GM13976 (cell line): ENCODE measurements at regions not wholly inside any gene's neighbourhood (a gene's known extent, or its start where the extent isn't known, plus 50 kb on each side); places are given as distances from the start of the nearest gene placed in this dataset.

Experiments
- DNase-seq: peaks from one replicate; pipeline ENCODE4 v3.0.0; 2012; ENCODE audit warnings: low spot score
- in situ Hi-C: fragments of 300-500 bp; cut with MboI; formaldehyde crosslinking; loops from one replicate; pipeline ENCODE4 v1.12.0; 2022; ENCODE audit warnings: low sequenced_read_pairs, mixed read lengths, inconsistent platforms; ENCODE audit not compliant: unreplicated experiment
- TF ChIP-seq, protein P1 (sequence below): IDR thresholded peaks from 2 replicates; pipeline ENCODE4 v1.5.1; 2012; ENCODE audit warnings: borderline replicate concordance, mild to moderate bottlenecking; ENCODE audit not compliant: insufficient read depth; ENCODE audit errors: extremely low read depth, missing control alignments, control extremely low read depth

DNA sequence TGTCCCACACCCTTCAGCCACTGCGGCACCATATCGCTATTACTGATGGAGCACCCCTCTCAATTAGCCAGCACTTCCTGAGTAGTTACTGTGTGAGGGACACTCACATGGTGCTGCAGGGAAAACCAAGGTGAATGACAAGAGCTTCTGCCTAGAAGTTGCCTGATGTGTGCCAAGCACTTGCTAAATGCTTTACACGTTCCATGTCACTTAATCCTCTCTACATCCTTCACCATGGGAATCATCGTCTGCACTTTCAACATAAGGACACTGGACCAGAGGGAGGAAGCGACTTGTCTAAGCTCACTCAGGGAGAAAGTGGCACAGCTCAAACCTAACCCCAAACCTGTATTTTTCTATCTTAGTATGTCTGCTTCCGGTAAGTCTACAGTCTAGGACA, 344.8 kb downstream of the SIPA1L2 start:
- no peak for DNase-seq
- in situ Hi-C loops: no loop called here
- TF ChIP-seq, protein P1, sequence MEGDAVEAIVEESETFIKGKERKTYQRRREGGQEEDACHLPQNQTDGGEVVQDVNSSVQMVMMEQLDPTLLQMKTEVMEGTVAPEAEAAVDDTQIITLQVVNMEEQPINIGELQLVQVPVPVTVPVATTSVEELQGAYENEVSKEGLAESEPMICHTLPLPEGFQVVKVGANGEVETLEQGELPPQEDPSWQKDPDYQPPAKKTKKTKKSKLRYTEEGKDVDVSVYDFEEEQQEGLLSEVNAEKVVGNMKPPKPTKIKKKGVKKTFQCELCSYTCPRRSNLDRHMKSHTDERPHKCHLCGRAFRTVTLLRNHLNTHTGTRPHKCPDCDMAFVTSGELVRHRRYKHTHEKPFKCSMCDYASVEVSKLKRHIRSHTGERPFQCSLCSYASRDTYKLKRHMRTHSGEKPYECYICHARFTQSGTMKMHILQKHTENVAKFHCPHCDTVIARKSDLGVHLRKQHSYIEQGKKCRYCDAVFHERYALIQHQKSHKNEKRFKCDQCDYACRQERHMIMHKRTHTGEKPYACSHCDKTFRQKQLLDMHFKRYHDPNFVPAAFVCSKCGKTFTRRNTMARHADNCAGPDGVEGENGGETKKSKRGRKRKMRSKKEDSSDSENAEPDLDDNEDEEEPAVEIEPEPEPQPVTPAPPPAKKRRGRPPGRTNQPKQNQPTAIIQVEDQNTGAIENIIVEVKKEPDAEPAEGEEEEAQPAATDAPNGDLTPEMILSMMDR: no peak

DNA sequence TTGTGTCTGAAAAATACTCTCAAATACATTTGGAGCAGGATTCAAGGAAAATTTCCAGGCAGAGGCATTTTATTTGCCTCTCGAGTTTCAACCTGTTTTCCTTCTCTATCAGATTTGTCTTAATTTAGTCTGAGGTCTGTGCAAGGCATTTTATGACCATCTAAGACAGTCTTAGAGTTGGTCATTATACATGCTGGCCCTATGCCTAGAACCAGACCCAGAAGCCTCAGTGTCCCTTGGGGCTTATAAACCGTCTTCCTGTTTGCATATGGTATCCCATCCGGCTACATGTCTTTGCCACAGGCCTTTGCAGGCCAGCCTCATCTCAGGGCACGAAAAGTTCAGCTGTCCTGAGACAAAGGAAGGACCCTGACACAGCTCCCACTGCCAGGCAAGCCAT, 346.1 kb downstream of the SIPA1L2 start:
- TF ChIP-seq, protein P1: no peak
- no peak for DNase-seq
- in situ Hi-C loops: no loop called here

DNA sequence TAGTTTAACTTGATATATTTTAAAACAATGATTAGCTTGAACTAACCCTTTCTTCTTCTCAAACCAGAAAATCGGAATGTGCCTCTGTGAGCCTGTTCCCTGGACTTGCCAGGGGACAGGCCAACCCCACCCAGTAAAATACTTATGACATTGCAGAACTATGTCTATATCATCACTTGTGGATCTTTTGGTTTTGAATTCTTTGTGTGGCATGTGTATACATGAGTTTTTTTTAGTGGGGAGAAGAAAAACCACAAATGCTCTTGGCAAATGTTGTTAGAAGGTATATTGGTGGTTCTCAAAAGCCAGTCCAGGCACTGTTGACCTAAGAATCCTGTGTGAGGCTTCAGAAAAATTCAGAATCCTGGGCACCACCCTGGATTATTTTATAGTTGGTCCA, 347.4 kb downstream of the SIPA1L2 start:
- in situ Hi-C loops: no loop called here

DNA sequence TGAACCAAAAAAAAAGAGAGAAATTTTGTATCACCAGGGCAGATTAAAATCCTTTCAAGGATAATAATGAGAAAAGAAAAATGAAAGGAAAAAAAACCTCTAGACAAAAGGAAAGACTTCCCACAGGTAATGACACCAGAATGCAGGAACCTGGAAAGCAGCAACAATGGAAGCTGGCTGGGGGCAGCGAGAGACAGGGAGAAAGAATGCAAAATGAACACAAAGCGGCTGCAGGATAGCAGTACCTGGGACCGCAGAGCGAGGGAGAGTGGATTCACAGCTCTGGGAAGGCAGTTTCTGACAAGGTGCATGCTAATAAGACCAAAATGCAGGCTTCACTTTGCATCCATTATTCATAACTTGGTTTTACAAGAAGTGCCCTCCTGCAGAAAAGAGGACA, 349.0 kb downstream of the SIPA1L2 start:
- in situ Hi-C loops: no loop called here
- DNase-seq: no peak
- TF ChIP-seq, protein P1: no peak

More for the DNA sequence above, 347.4 kb downstream of the SIPA1L2 start:
- TF ChIP-seq, protein P1: no peak
- DNase-seq: no peak

DNA sequence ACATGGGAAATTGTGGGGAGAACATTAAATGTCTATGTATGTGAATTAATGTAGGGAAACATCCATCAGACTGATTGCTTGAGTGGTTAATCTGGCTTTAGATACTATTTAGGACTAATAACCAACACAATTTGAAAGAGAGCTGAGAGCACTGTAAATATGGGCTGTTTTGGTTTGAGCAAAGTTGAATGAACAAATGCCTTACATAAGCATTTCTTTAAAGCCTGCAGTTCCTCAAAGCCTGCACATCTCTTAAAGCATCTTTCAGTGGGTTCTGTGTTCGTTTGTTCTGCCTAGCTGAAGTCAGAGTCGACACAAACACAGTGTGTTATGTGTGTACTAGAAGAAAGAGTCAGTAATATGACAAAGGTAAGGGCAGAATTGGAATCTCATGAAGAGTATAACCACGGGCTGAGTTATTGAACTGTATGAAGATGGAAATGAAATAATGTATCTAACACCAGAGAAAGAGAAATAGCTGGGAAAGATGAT, 350.0 kb downstream of the SIPA1L2 start:
- DNase-seq: no peak
- in situ Hi-C loops: no loop called here
- TF ChIP-seq, protein P1: no peak

DNA sequence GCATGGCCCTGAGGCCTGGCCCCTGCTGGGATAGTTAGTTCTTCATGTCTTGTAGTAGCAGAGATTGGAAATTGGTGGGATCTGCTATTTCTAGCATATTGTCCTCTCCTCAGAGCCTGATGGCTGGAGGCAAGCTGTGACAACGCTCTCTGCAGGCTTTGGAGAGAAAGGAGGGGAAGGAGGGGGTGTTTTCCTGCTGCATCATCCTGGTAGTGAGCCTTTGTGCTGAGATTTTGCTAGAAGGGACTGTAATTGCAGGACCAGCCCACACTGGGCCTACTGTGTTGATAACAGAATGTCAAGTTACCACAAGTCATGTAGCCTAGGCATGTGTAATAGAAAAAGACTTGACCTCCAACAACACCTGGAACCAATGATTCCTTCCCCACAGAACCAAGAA, 351.0 kb downstream of the SIPA1L2 start:
- no peak for DNase-seq
- TF ChIP-seq, protein P1: no peak
- in situ Hi-C loops: no loop called here

DNA sequence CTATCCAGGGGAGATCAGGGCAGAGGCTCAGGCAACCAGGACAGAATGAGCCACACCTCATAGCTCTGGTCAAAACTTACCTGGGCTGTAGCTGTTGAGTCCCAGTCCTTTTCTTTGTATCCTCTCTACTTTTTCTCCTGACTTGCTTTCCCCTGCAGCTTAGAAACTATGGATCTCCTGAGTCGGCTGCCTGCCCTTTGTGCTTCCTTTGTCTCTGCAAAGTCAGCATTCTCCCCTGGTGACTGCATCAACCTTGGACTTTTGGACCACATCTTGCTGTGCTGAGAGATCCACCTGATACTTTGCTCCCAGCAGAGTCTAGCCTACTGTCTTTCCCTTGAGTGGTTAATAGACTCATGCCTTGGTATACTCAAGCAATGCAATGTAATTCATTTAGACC, 353.3 kb downstream of the SIPA1L2 start:
- in situ Hi-C loops: no loop called here
- no peak for DNase-seq
- TF ChIP-seq, protein P1: no peak
